ENCODE measurements at regions not wholly inside any gene's neighbourhood (a gene's known extent, or its start where the extent isn't known, plus 50 kb on each side); places are given as distances from the start of the nearest gene placed in this dataset.
"Not testable (repeated sequence)": the region's sequence is repeated elsewhere in the genome, so short reads cannot be mapped to it uniquely, and the experiment has no call there.

DNA sequence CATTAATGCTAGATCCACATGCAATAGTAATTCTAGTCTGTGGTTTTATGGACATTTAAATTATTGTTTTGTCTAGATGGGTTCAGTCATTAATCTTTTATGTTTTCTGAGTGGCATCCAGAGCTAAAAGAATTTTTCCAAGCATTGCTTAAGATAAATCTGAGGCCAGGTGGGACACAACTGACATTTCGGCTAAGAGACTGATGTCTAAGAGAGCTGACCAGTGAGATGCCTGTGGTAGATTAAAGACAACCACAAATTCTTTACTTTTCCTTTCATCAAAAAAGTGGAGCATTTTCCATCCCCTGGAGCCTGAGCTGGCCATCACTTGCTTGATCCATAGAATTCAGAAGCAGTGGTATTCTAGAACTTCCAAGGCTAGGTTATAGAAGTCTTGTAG, 182.2 kb downstream of the NRP2 start:
- H3K36me3 Mint-ChIP-seq = no peaks in the 10 kb centered on the region
- H3K27ac Mint-ChIP-seq = no peak overlapping the region
- peaks cover 13% of the 10 kb centered on the region in 2 donors for H3K27me3 Mint-ChIP-seq
- no peaks in the 10 kb centered on the region for H3K9me3 Mint-ChIP-seq
- no peak overlapping the region for H3K4me3 Mint-ChIP-seq
- ATAC-seq (replicated peaks) = no peak
- no peak for DNase-seq
- peaks cover 8 to 10% of the 10 kb centered on the region in 2 donors for H3K4me1 Mint-ChIP-seq

DNA sequence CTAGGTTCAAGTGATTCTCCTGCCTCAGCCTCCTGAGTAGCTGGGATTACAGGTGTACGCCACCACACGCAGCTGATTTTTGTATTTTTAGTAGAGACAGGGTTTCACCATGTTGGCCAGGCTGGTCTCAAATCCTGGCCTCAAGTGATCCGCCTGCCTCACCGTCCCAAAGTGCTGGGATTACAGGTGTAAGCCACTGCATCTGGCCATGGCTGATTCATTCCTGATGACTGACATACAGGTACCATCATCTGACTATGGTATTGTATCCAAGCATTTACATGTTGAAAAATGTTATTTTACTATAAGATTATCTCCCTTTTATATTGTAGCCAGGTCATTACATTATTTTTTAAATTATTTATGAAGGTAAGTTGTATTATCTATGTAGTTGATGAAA, 180.5 kb downstream of the NRP2 start:
- peaks cover 5 to 13% of the 10 kb centered on the region in 2 donors for H3K27me3 Mint-ChIP-seq
- not testable (repeated sequence) for H3K27ac Mint-ChIP-seq; DNase-seq; H3K36me3 Mint-ChIP-seq; H3K9me3 Mint-ChIP-seq; ATAC-seq (replicated peaks); H3K4me3 Mint-ChIP-seq
- H3K4me1 Mint-ChIP-seq = peaks cover 6 to 16% of the 10 kb centered on the region in 2 donors

DNA sequence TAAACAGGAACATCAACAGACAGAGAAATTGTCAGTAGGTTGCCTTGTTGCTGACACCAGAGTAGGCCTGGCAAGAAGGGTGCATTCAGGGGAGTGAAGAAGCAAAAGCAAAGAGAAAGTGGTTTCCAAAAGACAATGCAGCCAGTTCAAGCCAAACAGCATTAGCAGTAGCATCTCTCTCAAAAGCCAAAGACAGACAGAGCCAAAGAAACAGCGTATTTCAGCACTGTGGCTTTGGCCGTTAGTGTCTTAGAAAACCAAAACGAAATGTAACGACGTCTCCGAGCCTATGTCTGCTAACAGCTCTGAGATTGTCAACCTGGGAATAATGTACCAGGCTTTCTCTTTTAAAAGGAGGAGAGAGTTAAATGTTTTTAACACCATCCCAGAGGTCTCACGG, 178.6 kb downstream of the NRP2 start:
- Mint-ChIP-seq H3K36me3 (no peaks in the 10 kb centered on the region), H3K4me1 (peaks cover 6 to 22% of the 10 kb centered on the region in 2 donors), H3K27ac (no peak overlapping the region), H3K27me3 (peaks cover 5 to 15% of the 10 kb centered on the region in 2 donors), H3K4me3 (no peak overlapping the region), H3K9me3 (no peaks in the 10 kb centered on the region)
- DNase-seq (no peak), ATAC-seq (replicated peaks) (no peak)

DNA sequence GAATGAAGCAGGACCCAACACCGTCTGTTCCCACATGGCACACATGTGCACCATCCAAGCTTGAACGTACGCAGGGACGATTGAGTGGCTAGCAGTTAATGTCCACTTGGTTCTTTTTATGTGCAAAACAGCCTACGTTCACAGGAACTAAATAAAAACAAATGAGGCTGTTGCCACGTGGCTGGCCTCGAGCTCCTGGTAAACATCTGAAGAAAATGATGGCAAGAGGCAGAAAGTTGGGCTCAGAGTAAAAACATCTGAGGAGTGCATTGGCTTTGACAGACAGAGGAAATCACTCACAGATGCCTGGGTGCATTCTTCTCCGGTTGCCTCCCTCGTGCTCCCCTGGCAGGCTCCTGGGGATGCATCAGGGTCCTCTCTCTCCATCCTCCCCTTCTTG, 177.9 kb downstream of the NRP2 start:
- H3K27me3 Mint-ChIP-seq = peaks cover 9 to 21% of the 10 kb centered on the region in 2 donors
- DNase-seq = no peak
- H3K4me1 Mint-ChIP-seq = peaks cover 6 to 22% of the 10 kb centered on the region in 2 donors
- no peak for ATAC-seq (replicated peaks)
- H3K9me3 Mint-ChIP-seq = peaks cover 0 to 3% of the 10 kb centered on the region in 2 donors
- no peaks in the 10 kb centered on the region for H3K36me3 Mint-ChIP-seq
- no peak overlapping the region for H3K4me3 Mint-ChIP-seq
- no peak overlapping the region for H3K27ac Mint-ChIP-seq

DNA sequence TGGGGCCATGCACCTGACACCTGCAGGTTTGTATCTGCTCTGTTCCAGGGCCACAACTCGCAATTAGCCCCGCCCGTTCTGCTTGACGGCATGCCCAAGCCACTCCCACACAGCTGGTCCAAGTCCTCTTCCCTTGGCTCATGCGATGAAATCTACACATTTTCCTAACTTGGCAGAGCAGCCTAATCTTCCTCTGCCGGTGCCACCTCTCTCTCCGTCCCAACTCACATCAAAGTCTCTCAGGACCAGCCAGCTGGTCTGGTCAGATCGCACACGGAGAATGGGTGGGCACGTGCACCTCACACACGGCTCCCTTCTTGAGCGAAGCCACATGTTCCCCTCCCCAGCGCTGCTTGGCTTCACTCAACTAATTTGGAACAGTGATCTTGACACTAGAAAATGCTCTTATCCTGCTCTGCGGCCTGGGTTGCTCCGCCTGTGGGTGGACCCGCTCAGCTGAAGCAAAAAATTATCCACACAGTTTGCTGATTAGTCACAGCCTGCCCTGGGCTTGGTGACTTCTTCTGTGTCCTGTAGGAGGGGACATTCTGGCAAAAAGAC, 176.7 kb downstream of the NRP2 start:
- Mint-ChIP-seq H3K36me3 (no peaks in the 10 kb centered on the region), H3K4me1 (peaks cover 6 to 22% of the 10 kb centered on the region in 2 donors), H3K9me3 (peaks cover 0 to 7% of the 10 kb centered on the region in 2 donors), H3K4me3 (peak overlapping the region in 1 of 2 donors; percentile 18), H3K27ac (peak overlapping the region; percentile 44), H3K27me3 (peaks cover 9 to 21% of the 10 kb centered on the region in 2 donors)
- DNase-seq (peak; percentile 29), ATAC-seq (replicated peaks) (peak; percentile 51 to 75)

DNA sequence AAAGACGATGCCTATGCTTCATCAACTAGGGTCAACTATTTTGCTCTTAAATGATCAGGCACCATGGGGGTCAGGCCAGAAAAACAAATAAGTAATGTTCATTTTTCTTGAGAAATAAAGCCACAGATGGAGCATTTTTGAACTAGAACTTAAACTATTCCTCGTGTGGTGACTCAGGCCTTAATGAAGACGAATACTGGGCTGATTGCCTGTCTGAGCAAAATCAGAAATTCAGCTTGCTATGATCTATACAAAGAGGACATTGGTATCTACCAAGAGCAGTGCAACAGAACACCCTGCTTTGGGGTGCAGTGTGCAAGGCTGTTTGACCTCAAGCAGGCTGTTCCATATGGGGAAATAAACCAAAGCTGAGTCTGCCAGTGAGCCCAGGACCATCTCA, 176.0 kb downstream of the NRP2 start:
- Mint-ChIP-seq H3K27ac (no peak overlapping the region), H3K36me3 (no peaks in the 10 kb centered on the region), H3K9me3 (peaks cover 0 to 7% of the 10 kb centered on the region in 2 donors), H3K4me1 (peaks cover 6 to 22% of the 10 kb centered on the region in 2 donors), H3K4me3 (no peak overlapping the region), H3K27me3 (peaks cover 6 to 21% of the 10 kb centered on the region in 2 donors)
- no peak for DNase-seq
- ATAC-seq (replicated peaks) = no peak

DNA sequence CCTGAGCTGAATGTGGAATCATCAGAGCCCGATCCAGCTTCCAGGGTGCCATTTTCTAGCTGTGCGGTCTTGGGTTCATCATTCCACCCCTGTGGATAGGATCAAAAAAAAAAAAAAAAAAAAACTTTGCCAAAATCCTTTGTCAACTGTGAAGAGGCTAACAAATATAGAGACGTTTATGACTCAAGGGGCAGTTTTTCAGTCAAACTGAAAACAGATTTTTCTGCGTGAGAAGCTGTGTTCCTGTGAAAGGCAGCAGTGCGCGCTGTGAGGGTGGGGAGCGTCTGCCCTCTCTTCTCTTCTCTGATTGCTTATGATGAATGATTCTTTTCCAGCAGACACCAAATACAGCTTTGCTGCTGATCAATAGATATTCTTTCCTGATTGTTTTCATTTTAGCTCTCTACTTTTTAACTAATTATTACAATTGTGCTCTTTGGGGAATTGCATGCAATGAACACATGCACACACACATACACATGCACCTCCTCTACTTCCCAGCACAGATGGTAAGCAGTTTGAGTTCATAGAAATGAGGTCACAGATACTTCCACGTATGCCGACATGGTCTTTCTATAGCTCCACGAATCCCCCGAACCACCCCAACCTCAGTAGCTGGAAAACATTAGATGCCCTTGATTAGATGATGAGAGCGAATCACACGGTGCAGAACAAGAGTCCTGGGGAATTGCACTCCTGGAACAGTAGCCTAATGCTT, 175.4 kb downstream of the NRP2 start:
- Mint-ChIP-seq H3K4me3 (no peak overlapping the region), H3K36me3 (no peaks in the 10 kb centered on the region), H3K4me1 (peaks cover 6 to 22% of the 10 kb centered on the region in 2 donors), H3K27me3 (peaks cover 4 to 21% of the 10 kb centered on the region in 2 donors), H3K27ac (no peak overlapping the region), H3K9me3 (peaks cover 0 to 7% of the 10 kb centered on the region in 2 donors)
- peak; percentile 76 to 83 for ATAC-seq (replicated peaks)
- DNase-seq = no peak

DNA sequence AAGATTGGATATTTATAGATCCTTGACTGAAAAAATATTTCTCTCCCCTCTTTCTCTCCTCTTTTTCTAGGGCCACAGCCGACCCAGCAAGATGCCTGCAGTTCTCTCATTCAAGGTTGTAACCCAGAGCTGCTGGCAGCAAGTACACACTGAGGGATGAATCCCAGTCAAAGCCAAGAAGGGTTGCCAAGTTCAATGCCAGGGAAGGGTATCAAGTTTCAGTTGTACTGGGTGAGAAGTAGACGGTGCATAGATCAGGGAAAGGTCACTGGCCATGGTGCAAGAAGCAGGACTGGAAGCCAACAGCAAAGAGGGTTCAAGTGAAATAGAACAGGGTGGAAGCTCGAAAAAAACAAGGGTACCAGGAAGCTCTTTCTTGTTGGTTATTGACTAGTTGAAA, 170.2 kb downstream of the NRP2 start:
- Mint-ChIP-seq H3K27ac (no peak overlapping the region), H3K27me3 (peaks cover 14 to 22% of the 10 kb centered on the region in 2 donors), H3K36me3 (no peaks in the 10 kb centered on the region), H3K9me3 (peaks cover 0 to 7% of the 10 kb centered on the region in 2 donors), H3K4me3 (no peak overlapping the region), H3K4me1 (peaks cover 0 to 3% of the 10 kb centered on the region in 2 donors)
- DNase-seq (no peak), ATAC-seq (replicated peaks) (no peak)

DNA sequence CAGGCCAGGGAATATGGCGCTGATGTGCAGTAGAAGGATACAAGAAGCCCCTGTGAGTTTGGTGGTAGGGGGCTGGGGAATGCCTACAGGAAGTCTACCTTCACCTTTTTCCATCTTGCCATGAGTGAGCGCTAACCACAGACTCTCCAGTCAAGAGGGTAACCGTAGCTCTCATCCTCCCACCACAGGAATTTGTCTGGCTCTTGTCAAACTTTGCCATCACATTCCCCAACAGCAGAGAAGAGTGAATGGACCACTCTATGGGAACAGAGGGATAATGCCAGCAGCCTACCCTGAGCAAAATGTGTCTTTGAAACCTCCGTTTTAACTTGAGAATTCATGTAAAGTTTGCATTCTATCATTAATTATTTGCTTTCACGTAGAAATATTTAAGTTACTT, 168.3 kb downstream of the NRP2 start:
- Mint-ChIP-seq H3K4me3 (no peak overlapping the region), H3K9me3 (peaks cover 0 to 7% of the 10 kb centered on the region in 2 donors), H3K4me1 (no peaks in the 10 kb centered on the region), H3K36me3 (no peaks in the 10 kb centered on the region), H3K27me3 (peaks cover 14 to 21% of the 10 kb centered on the region in 2 donors), H3K27ac (no peak overlapping the region)
- DNase-seq (no peak), ATAC-seq (replicated peaks) (no peak)

DNA sequence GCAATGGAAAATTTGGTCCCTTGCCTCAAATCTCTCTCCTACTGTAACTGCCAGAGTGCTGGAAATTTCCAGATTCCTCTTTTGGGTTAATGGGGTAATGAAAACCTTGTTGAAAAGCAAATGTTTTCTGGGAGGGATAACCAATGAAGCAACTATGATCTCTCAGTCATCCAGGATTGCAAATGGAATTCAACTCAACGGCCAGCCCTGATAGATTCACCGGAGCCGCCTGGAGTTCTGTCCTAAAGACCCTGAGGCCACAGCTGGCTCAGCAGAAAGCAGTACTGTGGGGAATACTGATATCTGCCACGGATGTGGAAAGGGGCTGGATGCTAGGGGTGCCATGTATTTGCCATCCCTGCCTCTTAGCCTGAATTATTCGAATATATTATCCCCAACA, 167.8 kb downstream of the NRP2 start:
- ATAC-seq (replicated peaks) = no peak
- DNase-seq = no peak
- no peak overlapping the region for H3K4me3 Mint-ChIP-seq
- H3K27me3 Mint-ChIP-seq = peaks cover 10 to 17% of the 10 kb centered on the region in 2 donors
- H3K4me1 Mint-ChIP-seq = no peaks in the 10 kb centered on the region
- H3K36me3 Mint-ChIP-seq = no peaks in the 10 kb centered on the region
- H3K9me3 Mint-ChIP-seq = peaks cover 0 to 4% of the 10 kb centered on the region in 2 donors
- no peak overlapping the region for H3K27ac Mint-ChIP-seq

DNA sequence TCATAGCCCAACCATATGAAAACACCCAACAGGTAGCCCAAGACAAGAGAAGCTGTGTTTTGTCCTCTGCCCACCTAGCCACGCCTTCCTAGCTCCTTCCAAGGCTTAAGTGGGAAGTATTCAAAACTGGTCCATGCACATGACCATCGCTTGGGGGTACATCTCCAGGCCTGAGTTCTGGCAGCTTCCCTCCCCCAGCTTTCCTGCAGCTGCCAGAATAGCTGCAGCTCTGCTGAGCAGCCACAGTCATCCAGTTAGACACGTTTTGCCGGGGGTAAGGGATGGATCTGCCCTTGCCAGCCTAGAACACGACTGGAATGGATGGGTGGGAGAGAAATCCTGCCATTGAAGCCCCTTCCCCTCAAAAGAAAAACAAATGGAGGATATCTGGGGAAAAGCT, 166.8 kb downstream of the NRP2 start:
- peaks cover 10 to 17% of the 10 kb centered on the region in 2 donors for H3K27me3 Mint-ChIP-seq
- no peaks in the 10 kb centered on the region for H3K4me1 Mint-ChIP-seq
- no peaks in the 10 kb centered on the region for H3K9me3 Mint-ChIP-seq
- no peak overlapping the region for H3K4me3 Mint-ChIP-seq
- H3K36me3 Mint-ChIP-seq = no peaks in the 10 kb centered on the region
- H3K27ac Mint-ChIP-seq = no peak overlapping the region
- ATAC-seq (replicated peaks) = no peak
- no peak for DNase-seq

DNA sequence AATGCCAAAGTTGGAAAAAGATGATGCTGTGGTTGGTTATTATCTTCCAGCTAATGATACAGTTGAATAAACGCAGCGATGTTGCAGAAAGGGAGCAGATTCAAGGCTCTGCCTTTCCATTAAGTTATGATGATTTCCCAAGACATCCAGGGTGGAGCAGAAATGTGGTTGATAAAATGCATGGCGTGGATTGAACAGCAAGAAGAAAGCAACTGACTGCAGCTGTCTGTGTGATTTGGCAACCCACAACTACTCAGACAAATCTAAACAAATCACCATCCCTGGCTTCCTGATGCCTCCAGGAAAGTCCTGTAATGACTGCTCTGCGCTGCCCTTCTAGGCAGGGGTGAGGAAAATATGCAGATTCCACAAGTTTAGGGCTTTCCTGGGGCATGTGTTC, 166.3 kb downstream of the NRP2 start:
- Mint-ChIP-seq H3K36me3 (no peaks in the 10 kb centered on the region), H3K4me3 (no peak overlapping the region), H3K4me1 (no peaks in the 10 kb centered on the region), H3K27me3 (peaks cover 10 to 17% of the 10 kb centered on the region in 2 donors), H3K27ac (no peak overlapping the region), H3K9me3 (peaks cover 0 to under 1% of the 10 kb centered on the region in 2 donors)
- ATAC-seq (replicated peaks) (no peak), DNase-seq (no peak)
